GM12878 (cell line): ENCODE measurements at regions not wholly inside any gene's neighbourhood (a gene's known extent, or its start where the extent isn't known, plus 50 kb on each side); places are given as distances from the start of the nearest gene placed in this dataset.

Source experiments
- CHD1 ChIP-seq: IDR thresholded peaks from 2 replicates; pipeline ENCODE4 v1.6.1; 2012; ENCODE audit warnings: low read depth, low read length, improper control_type of control experiment
- CREM ChIP-seq: IDR thresholded peaks from 2 replicates; pipeline ENCODE4 v1.6.1; 2014; ENCODE audit warnings: antibody characterized with exemption, low read depth
- EP300 ChIP-seq, 2 experiments: fragments of 150-350 bp in 1 of 2; IDR thresholded peaks; 2 replicates each; pipeline ENCODE4 v1.6.1; 2011 to 2012; ENCODE audit warnings: low read depth in 2 of 2, low read length in 2 of 2, borderline replicate concordance in 1 of 2, improper control_type of control experiment in 1 of 2, inconsistent platforms in 1 of 2; ENCODE audit not compliant: control insufficient read depth in 1 of 2
- EZH2 ChIP-seq: IDR thresholded peaks from 2 replicates; pipeline ENCODE4 v1.6.1; 2012; ENCODE audit warnings: low read depth, mild to moderate bottlenecking, control low read depth, inconsistent platforms, low read length, borderline replicate concordance; ENCODE audit not compliant: control insufficient read depth
- GATAD2B ChIP-seq: fragments of 450-650 bp; conservative IDR thresholded peaks from 2 replicates; pipeline ENCODE4 v1.6.1; 2017; ENCODE audit warnings: low read depth, mild to moderate bottlenecking, moderate library complexity
- POLR2A ChIP-seq: IDR thresholded peaks from 2 replicates; pipeline ENCODE4 v1.6.1; 2011; ENCODE audit warnings: low read depth, mild to moderate bottlenecking, low read length
- POLR2AphosphoS5 ChIP-seq: IDR thresholded peaks from 2 replicates; pipeline ENCODE4 v1.6.1; 2011; ENCODE audit warnings: mild to moderate bottlenecking, low read length, inconsistent platforms
- RELA ChIP-seq: fragments of 450-650 bp; IDR thresholded peaks from 2 replicates; pipeline ENCODE4 v1.8.0; 2014; ENCODE audit warnings: borderline replicate concordance; ENCODE audit not compliant: partially characterized antibody
- YY1 ChIP-seq: IDR thresholded peaks from 2 replicates; pipeline ENCODE4 v1.6.1; 2011; ENCODE audit warnings: low read depth, mild to moderate bottlenecking, low read length
- ZNF217 ChIP-seq: fragments of 450-650 bp; IDR thresholded peaks from 2 replicates; pipeline ENCODE4 v1.6.1; 2017; ENCODE audit warnings: antibody characterized with exemption, mild to moderate bottlenecking
- ZNF384 ChIP-seq: IDR thresholded peaks from 2 replicates; pipeline ENCODE4 v1.6.1; 2012; ENCODE audit warnings: low read depth, mild to moderate bottlenecking, low read length, improper control_type of control experiment, borderline replicate concordance
- TF ChIP-seq, protein P1 (sequence below), 3 experiments: IDR thresholded peaks in 2 of 3; conservative IDR thresholded peaks in 1 of 3; 2 replicates each; pipeline ENCODE4 v1.5.1; 2011; ENCODE audit warnings: low read depth in 3 of 3, low read length in 3 of 3, mild to moderate bottlenecking in 3 of 3, control low read depth in 2 of 3, moderate library complexity in 2 of 3, inconsistent platforms in 1 of 3, mixed read lengths in 1 of 3; ENCODE audit not compliant: control insufficient read depth in 2 of 3, insufficient read depth in 1 of 3; ENCODE audit errors: extremely low read depth in 1 of 3
- TF ChIP-seq, protein P2 (sequence below): IDR thresholded peaks from 2 replicates; pipeline ENCODE4 v1.6.1; 2012; ENCODE audit warnings: low read depth, low read length, improper control_type of control experiment
- TF ChIP-seq, protein P3 (sequence below): IDR thresholded peaks from 2 replicates; pipeline ENCODE4 v1.6.1; 2012; ENCODE audit warnings: low read length, inconsistent platforms

DNA sequence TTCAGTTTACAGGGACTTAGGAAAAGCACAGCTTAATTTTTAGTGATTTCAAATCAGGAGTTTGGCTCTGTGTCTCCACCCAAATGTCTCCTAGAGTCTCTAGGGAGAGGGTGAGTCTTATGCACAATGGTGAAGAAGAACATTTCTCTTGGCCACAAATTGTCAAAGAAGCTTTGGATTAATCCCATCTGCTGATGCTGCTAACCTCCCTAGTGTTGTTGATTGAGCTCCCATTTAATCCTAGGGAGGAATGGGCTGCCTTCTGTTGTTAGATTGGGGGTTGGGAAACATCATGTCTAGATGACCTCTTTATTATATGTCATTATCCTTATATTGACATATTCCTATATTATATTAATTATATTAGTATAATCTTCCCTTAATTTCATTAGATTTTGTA is 50.0 kb upstream of the PASD1 start:
- TF ChIP-seq, protein P1, sequence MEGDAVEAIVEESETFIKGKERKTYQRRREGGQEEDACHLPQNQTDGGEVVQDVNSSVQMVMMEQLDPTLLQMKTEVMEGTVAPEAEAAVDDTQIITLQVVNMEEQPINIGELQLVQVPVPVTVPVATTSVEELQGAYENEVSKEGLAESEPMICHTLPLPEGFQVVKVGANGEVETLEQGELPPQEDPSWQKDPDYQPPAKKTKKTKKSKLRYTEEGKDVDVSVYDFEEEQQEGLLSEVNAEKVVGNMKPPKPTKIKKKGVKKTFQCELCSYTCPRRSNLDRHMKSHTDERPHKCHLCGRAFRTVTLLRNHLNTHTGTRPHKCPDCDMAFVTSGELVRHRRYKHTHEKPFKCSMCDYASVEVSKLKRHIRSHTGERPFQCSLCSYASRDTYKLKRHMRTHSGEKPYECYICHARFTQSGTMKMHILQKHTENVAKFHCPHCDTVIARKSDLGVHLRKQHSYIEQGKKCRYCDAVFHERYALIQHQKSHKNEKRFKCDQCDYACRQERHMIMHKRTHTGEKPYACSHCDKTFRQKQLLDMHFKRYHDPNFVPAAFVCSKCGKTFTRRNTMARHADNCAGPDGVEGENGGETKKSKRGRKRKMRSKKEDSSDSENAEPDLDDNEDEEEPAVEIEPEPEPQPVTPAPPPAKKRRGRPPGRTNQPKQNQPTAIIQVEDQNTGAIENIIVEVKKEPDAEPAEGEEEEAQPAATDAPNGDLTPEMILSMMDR (IDR thresholded peaks at IDR 0.05 in 2 of 3, conservative IDR thresholded peaks at IDR 0.05 in 1 of 3; ENCODE audit: control insufficient read depth in 2 of 3, extremely low read depth in 1 of 3, insufficient read depth in 1 of 3, low read depth in 3 of 3, low read length in 3 of 3): no peak
- TF ChIP-seq CHD1 (no peak), YY1 (no peak), ZNF217 (no peak), CREM (no peak), EP300 (IDR thresholded peaks at IDR 0.05; ENCODE audit: borderline replicate concordance in 1 of 2, control insufficient read depth in 1 of 2, low read depth in 2 of 2, low read length in 2 of 2) (no peak), RELA (no peak), ZNF384 (no peak), EZH2 (no peak), POLR2A (no peak), GATAD2B (no peak), POLR2AphosphoS5 (no peak)
- TF ChIP-seq, protein P2, sequence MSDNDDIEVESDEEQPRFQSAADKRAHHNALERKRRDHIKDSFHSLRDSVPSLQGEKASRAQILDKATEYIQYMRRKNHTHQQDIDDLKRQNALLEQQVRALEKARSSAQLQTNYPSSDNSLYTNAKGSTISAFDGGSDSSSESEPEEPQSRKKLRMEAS: no peak
- TF ChIP-seq, protein P3, sequence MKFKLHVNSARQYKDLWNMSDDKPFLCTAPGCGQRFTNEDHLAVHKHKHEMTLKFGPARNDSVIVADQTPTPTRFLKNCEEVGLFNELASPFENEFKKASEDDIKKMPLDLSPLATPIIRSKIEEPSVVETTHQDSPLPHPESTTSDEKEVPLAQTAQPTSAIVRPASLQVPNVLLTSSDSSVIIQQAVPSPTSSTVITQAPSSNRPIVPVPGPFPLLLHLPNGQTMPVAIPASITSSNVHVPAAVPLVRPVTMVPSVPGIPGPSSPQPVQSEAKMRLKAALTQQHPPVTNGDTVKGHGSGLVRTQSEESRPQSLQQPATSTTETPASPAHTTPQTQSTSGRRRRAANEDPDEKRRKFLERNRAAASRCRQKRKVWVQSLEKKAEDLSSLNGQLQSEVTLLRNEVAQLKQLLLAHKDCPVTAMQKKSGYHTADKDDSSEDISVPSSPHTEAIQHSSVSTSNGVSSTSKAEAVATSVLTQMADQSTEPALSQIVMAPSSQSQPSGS: no peak
